ENCODE measurements at regions not wholly inside any gene's neighbourhood (a gene's known extent, or its start where the extent isn't known, plus 50 kb on each side); places are given as distances from the start of the nearest gene placed in this dataset.

DNA sequence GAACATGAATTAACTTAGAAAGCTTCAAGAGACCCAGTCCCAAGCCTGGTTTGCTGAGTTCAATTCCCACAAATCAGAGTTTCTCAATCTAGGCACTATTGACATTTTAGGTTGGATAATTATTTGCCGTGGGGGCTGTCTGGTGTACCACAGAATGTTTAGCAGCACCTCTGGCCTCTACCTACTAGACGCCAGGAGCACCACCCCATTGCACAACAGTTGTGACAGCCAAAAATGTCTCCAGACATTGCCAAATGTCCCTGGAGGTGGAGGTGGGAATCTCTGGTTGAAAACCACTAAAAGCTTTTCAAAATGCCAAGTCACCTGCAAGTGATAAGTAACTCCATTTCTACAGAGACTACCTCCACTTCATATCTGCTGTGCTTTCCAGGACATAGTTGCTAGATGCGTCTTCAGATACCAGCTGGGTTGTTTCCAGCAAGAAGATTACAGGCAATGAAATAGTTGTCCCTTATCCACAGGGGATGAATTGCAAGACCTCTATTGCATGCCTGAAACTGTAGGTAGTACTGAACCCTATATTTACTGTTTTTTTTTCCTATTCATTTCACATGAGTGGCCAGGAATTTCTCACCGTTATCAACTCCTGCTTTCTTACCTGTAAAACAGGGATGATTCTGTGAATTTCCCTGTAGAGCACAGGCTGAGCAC, 554.3 kb downstream of the ZEB2 start:
- H3K4me1 Mint-ChIP-seq = no peaks in the 10 kb centered on the region
- ATAC-seq (ENCODE audit: low read depth) (no peak), DNase-seq (ENCODE audit: low spot score in 2 of 2) (no peak)
- H3K36me3 Mint-ChIP-seq = peaks cover 17% of the 10 kb centered on the region
- H3K4me3 Mint-ChIP-seq = no peak overlapping the region
- H3K27ac Mint-ChIP-seq = no peak overlapping the region
- no peaks in the 10 kb centered on the region for H3K27me3 Mint-ChIP-seq
- peaks cover 1% of the 10 kb centered on the region for H3K9me3 Mint-ChIP-seq

DNA sequence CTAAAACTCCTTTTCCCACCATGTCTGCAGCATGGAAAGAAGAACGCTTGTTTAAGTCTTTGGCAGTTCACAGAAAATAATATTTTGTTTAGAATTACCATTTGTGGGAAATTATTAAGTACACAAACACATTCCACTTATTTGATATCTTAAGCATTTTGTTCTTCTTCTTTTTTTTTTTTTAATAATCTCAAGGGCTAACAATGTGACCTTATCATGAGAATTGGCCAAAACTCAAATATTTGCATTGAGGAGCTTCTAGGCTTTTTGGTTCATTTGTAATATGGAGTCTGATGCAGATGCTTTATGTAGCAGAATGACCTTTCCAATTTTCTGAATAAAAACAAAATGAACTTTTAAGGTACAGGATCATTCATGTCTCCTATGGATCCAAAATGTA, 555.0 kb downstream of the ZEB2 start:
- DNase-seq (ENCODE audit: low spot score in 2 of 2) (no peak), ATAC-seq (ENCODE audit: low read depth) (no peak)
- H3K27ac Mint-ChIP-seq = no peak overlapping the region
- peaks cover 4% of the 10 kb centered on the region for H3K9me3 Mint-ChIP-seq
- H3K4me1 Mint-ChIP-seq = no peaks in the 10 kb centered on the region
- H3K36me3 Mint-ChIP-seq = peaks cover 22% of the 10 kb centered on the region
- H3K27me3 Mint-ChIP-seq = no peaks in the 10 kb centered on the region
- H3K4me3 Mint-ChIP-seq = no peak overlapping the region

DNA sequence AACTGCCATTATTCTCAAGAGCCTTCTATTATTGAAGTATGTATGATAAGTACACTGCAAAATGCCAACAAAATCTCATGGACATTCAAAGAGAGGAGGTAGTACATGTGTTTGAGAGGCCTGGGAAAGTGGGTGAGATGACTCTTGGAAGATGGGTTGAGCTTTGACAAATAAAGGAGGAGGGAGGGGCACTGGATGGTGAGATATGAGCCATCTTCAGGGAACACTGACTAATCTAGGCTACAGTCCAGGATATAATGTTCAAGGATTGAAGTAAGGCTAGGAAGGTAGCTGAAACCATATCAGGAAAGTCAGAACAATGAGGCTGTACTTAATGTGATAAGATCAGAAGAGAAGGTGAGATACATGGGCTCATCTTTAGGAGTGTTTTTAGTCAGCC, 559.7 kb downstream of the ZEB2 start:
- DNase-seq (ENCODE audit: low spot score in 2 of 2) = no peak
- no peaks in the 10 kb centered on the region for H3K4me1 Mint-ChIP-seq
- no peak for ATAC-seq (ENCODE audit: low read depth)
- no peak overlapping the region for H3K27ac Mint-ChIP-seq
- no peak overlapping the region for H3K4me3 Mint-ChIP-seq
- H3K36me3 Mint-ChIP-seq = peaks cover 16% of the 10 kb centered on the region
- peaks cover 4% of the 10 kb centered on the region for H3K9me3 Mint-ChIP-seq
- H3K27me3 Mint-ChIP-seq = no peaks in the 10 kb centered on the region

DNA sequence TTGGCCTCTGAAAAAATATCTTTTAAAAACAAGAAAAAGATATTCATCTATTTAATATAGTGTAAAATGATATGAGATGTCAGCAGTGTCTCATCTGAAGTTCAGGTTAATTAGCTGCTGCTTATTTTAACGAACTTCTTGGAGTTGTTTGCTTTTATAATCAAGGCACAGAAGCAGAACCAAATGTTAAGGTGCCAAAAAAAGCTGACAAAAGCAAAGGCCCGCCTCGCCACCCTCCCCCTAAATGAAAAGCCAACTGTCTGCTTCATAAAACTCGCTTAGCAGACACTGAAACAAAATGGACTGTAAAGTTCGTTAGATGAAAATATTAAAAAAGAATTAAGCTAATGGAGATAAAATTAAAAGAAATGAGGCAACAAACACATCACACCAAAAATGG, 562.6 kb downstream of the ZEB2 start:
- DNase-seq (ENCODE audit: low spot score in 2 of 2) = no peak
- Mint-ChIP-seq H3K27ac (no peak overlapping the region), H3K9me3 (peaks cover 4% of the 10 kb centered on the region), H3K4me3 (no peak overlapping the region), H3K36me3 (peaks cover 17% of the 10 kb centered on the region), H3K4me1 (no peaks in the 10 kb centered on the region), H3K27me3 (no peaks in the 10 kb centered on the region)
- no peak for ATAC-seq (ENCODE audit: low read depth)

DNA sequence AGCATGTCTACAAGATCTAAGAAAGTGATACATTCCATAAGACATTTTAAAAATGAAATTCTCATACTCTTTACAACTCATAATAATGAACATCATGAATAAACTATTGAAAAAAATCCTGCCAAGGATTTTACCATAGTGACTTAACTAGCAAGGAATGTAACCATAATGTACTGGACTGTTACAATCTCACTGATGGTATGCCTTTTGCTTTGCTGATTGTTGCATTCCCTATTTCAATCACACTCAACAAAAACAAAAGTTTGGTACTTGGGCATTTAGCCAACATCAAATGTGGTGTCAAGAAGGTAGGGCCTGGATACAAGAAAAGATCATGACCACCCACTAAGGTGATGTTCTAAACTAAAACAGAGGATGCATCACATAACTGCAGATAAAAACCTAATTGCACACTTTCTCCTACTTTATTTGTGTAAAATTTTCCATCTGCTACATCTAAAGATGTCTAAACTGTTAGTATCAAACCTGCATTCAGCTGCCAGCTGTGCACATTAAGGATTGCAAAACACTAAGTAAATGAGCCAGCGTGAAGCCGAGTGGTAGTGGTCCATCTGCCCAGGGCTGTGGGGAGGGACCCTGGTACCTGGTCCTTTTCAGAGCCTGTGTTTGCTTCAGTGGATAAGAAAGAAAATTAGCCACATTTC, 564.4 kb downstream of the ZEB2 start:
- Mint-ChIP-seq H3K36me3 (peaks cover 8% of the 10 kb centered on the region), H3K4me1 (no peaks in the 10 kb centered on the region), H3K4me3 (no peak overlapping the region), H3K27ac (no peak overlapping the region), H3K9me3 (peaks cover 2% of the 10 kb centered on the region), H3K27me3 (no peaks in the 10 kb centered on the region)
- DNase-seq (ENCODE audit: low spot score in 2 of 2) (no peak), ATAC-seq (ENCODE audit: low read depth) (no peak)

DNA sequence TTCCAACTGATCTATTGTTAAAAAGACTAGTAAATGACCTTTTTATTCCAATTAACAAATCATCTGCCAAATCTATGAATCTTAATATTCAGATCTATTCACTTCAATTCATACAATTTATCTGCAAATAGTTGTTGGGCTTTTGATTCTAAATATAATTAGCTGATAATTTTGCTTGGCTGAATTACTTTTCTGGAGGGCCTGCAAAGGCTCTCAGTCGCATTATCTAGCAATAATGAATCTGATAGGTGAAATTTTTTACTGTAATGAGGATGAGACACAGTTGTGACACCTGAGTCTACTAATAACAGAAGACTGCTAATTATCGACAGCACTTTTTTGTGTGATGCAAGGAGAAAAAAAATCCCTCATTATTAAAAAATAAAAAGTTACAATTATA, 565.1 kb downstream of the ZEB2 start:
- ATAC-seq (ENCODE audit: low read depth) = no peak
- H3K9me3 Mint-ChIP-seq = no peaks in the 10 kb centered on the region
- no peak for DNase-seq (ENCODE audit: low spot score in 2 of 2)
- peaks cover 1% of the 10 kb centered on the region for H3K36me3 Mint-ChIP-seq
- H3K4me1 Mint-ChIP-seq = no peaks in the 10 kb centered on the region
- H3K27me3 Mint-ChIP-seq = no peaks in the 10 kb centered on the region
- no peak overlapping the region for H3K4me3 Mint-ChIP-seq
- H3K27ac Mint-ChIP-seq = no peak overlapping the region

DNA sequence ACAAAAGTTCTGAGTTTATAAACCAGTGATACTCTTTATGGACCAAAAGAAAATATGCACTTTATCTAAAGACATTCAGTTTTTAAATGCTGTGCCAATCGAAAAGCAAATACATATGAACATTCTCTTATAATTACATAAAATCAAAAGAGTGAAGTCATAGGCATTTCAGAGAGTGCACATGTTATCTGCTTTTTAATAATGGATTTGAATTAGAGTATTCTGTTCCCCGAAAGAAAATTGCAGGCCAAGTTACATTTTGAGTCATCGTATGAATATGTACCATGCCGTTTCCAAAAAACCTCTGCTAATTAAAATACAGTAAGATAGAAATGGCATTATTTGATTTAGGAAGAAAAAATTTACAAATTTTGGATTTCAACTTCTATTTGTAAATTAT, 565.7 kb downstream of the ZEB2 start:
- Mint-ChIP-seq H3K27ac (no peak overlapping the region), H3K27me3 (no peaks in the 10 kb centered on the region), H3K9me3 (no peaks in the 10 kb centered on the region), H3K4me3 (no peak overlapping the region), H3K4me1 (no peaks in the 10 kb centered on the region), H3K36me3 (peaks cover 1% of the 10 kb centered on the region)
- DNase-seq (ENCODE audit: low spot score in 2 of 2) = no peak
- ATAC-seq (ENCODE audit: low read depth) = no peak

DNA sequence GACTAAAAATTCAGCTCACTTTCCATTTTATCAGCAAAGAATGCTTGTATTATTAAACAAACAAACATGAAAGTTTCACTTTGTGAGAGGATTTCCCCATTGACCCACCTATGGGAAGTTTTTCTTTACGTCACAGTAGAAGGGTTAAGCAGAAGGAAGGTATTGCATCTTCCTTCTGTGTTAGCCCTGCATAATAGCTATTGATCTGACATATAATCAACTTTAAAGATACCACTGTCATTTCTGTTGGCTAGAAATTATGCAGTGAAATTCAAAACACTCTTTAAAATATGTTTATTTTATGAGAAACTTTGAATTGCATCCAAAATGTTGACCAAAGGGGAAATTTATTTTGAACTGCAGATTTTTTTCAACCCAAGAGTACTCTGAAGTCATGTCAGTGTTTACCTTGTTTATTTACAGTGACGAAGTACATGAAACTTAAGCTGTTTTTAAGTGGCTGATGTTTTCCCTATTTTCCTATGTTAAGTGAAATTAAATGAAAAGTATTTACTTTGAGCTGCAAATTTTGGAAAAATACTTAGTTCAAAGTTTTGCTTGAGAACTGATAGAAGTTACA, 566.4 kb downstream of the ZEB2 start:
- H3K4me3 Mint-ChIP-seq = no peak overlapping the region
- no peaks in the 10 kb centered on the region for H3K27me3 Mint-ChIP-seq
- H3K9me3 Mint-ChIP-seq = no peaks in the 10 kb centered on the region
- ATAC-seq (ENCODE audit: low read depth) (no peak), DNase-seq (ENCODE audit: low spot score in 2 of 2) (no peak)
- peaks cover 1% of the 10 kb centered on the region for H3K36me3 Mint-ChIP-seq
- no peak overlapping the region for H3K27ac Mint-ChIP-seq
- no peaks in the 10 kb centered on the region for H3K4me1 Mint-ChIP-seq

DNA sequence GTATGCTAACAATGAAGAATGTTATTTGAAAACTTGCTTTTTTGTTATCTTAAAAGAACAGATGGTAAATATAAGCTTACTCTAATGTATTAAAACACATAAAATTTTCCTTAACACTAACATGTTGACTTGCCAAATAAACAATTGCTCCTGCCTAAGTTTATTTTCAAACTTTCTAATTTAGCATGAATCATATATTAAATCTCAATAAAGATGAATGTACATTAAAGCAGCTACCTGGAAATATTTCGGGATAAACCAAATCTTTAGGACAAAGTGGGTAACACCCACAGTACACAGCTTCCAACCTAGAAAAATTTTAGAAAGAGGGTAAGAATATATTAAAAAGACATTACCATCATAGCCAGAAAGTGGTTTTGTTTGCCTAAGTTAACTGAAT, 567.4 kb downstream of the ZEB2 start:
- Mint-ChIP-seq H3K27ac (no peak overlapping the region), H3K27me3 (no peaks in the 10 kb centered on the region), H3K36me3 (peaks cover 5% of the 10 kb centered on the region), H3K4me1 (no peaks in the 10 kb centered on the region), H3K4me3 (no peak overlapping the region), H3K9me3 (no peaks in the 10 kb centered on the region)
- DNase-seq (ENCODE audit: low spot score in 2 of 2) (no peak), ATAC-seq (ENCODE audit: low read depth) (no peak)

DNA sequence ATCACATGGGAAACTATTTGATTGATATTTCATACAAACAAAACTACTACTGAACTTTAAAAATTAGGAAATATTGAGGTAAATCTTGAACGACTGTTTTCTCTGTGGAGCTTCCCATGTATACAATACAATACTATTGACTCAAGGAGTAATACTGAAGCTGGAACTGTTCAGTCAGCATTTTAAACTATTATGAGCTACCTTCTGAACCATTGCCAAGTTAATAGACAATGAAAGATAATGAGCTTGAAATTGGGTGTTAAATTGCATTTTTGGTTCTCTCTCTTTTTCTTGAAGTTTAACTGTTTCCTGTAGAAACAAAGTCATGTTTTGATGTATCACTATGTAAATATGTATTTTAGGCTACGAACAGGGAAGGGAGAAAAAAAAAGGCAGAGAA, 569.2 kb downstream of the ZEB2 start:
- Mint-ChIP-seq H3K36me3 (peaks cover 14% of the 10 kb centered on the region), H3K27me3 (no peaks in the 10 kb centered on the region), H3K4me3 (no peak overlapping the region), H3K4me1 (no peaks in the 10 kb centered on the region), H3K9me3 (no peaks in the 10 kb centered on the region), H3K27ac (no peak overlapping the region)
- DNase-seq (ENCODE audit: low spot score in 2 of 2) (no peak), ATAC-seq (ENCODE audit: low read depth) (no peak)

DNA sequence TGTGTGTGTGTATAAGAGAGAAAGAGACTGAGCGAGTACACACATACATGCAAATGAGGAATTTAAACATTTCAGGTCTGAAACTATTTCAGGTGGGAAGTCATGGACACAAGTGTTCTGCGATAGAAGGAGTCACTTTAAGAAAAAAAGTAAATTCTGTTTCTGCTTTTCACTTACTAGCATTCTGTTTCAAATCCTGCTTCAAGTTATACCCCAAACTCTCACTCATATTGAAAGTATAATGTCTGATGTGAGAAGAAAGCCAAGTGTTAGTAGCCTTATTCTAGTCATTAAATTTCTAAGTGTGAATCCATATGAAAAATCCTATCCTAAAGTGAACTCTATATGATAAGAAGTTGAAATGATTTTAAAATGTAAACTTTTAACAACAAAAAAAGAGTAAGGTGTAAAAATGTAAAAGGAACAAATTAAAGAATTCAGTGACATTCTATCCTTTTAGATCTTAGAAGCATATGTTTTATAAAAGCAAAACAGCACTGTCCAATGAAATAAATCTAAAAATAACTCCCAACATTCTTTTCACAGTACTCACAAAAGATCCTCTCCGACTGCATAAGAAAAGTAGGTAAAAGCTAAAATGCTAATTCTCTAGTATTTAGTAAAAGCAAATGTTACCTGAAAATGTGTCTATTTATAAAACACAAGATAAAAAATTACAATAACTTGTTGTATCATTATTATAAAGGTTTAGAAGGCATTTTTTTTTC, 570.6 kb downstream of the ZEB2 start:
- H3K27ac Mint-ChIP-seq = no peak overlapping the region
- H3K4me3 Mint-ChIP-seq = no peak overlapping the region
- peaks cover 18% of the 10 kb centered on the region for H3K36me3 Mint-ChIP-seq
- no peaks in the 10 kb centered on the region for H3K27me3 Mint-ChIP-seq
- H3K4me1 Mint-ChIP-seq = no peaks in the 10 kb centered on the region
- DNase-seq (ENCODE audit: low spot score in 2 of 2) = no peak
- ATAC-seq (ENCODE audit: low read depth) = no peak
- no peaks in the 10 kb centered on the region for H3K9me3 Mint-ChIP-seq

DNA sequence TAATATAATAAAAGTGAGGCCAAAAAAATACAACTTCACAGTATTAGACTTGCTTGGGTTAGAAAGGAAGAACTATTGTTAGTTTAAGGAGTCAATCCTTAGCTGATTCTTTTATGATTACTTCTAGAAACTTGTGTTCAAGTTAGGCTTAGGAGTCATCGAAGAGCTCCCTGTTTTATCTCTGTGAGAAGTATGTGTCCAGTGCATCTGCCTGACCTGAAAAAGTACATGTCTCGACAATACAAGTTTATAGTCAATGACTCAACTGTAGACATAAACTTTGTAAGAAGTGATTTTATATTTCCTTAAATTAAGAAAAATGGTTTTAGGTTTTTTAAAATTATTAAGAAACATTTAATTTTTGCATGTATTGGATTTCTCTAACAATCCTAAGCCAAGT, 571.2 kb downstream of the ZEB2 start:
- no peak overlapping the region for H3K4me3 Mint-ChIP-seq
- no peaks in the 10 kb centered on the region for H3K9me3 Mint-ChIP-seq
- no peak overlapping the region for H3K27ac Mint-ChIP-seq
- H3K27me3 Mint-ChIP-seq = no peaks in the 10 kb centered on the region
- ATAC-seq (ENCODE audit: low read depth) (no peak), DNase-seq (ENCODE audit: low spot score in 2 of 2) (no peak)
- H3K36me3 Mint-ChIP-seq = peaks cover 18% of the 10 kb centered on the region
- no peaks in the 10 kb centered on the region for H3K4me1 Mint-ChIP-seq

DNA sequence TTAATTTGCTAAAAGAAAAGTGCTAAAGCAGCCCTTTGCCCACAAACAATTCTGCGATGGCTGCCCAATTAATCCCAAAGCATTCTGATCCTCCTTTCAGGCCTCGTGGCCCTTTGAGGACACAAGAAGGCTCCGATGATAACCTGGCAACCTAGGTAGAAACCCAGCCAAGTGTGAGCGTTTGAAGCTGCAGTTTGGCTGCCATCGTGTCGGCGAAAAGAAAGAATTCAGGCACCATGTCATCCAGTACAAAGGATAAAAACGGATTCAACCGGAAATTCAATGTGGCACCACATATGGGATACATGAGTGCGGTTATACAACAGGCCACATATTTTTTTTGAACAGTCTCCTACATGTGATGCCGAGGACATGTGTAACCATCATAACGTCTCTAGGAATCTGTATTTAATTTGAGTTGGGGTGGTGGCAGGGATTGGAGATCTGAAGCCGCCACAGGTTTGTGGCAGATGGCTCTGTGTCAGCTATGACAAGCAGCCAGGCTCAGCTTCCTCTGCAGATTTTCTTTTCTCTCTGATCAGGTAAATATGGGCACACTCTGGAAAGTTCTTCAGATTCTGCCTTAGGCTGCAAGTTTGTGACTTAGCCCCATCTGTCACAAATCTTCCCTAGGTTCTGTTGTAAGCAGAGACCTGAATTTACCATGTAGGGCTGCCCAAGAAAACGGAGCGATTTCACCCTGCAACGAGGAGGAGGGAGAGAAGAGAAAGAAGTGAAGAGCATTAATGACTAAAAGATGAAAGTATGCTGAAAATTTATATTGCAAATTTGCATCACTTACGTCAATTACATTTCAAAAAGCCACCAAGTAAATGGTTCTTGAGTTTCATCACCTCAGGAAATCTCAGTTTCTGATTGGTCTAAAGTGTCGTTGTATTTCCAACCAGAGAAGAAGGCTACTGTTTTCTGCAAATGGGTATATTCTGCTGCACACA, 573.2 kb downstream of the ZEB2 start:
- no peak for ATAC-seq (ENCODE audit: low read depth)

More for the DNA sequence above, 573.2 kb downstream of the ZEB2 start:
- Mint-ChIP-seq H3K27ac (no peak overlapping the region), H3K36me3 (peaks cover 20% of the 10 kb centered on the region), H3K27me3 (no peaks in the 10 kb centered on the region), H3K4me3 (no peak overlapping the region), H3K9me3 (no peaks in the 10 kb centered on the region), H3K4me1 (no peaks in the 10 kb centered on the region)
- no peak for DNase-seq (ENCODE audit: low spot score in 2 of 2)

Data from memory B cell (primary cell).